ENCODE measurements at regions not wholly inside any gene's neighbourhood (a gene's known extent, or its start where the extent isn't known, plus 50 kb on each side); places are given as distances from the start of the nearest gene placed in this dataset.

DNA sequence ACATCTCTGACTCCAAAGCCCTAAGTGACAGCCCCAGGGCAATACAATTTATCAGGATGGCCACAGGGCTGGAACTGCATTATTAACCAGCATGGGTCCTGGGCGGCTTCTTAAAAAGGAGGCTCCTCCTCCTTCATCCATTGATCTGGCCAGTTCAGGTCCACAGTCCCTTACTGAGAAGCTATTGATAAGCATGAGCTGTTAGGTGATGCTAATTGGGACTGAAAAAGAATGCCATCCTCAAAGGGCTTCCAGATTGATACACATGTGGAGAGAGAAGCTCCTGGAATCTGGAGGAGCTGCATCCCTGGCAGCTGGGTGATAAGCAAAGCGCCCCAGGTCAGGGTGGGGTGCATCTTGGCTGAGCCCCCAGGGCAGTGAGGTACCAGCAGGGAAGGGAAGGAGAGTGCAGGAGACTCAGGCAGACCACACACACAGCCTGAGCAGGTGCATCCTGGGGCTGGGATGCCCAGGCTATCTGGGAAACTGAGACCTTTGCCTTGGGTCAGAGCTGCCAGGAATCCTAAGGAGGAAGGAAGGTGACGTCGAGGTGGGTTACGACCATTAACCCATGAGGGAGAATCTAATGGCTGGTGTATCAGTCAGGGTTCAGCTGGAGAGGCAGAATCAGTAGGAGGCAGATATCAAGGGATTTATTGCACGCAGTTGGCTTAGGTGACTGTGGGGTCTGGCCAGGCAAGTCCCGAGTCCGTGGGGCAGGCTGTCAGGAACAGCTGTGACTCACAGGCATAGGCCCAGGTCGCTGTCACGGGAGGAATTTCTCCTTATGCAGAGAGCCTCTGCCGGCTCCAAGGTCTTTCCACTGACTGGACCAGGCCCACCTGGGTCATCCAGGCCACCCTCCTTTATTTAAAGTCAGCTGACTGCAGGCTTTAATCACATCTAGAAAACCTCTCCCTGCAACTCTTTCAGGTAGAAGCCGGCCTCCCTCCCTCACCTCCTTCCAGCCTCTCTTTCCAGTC, 261.2 kb downstream of the BMP7 start:
- no peak for DNase-seq

DNA sequence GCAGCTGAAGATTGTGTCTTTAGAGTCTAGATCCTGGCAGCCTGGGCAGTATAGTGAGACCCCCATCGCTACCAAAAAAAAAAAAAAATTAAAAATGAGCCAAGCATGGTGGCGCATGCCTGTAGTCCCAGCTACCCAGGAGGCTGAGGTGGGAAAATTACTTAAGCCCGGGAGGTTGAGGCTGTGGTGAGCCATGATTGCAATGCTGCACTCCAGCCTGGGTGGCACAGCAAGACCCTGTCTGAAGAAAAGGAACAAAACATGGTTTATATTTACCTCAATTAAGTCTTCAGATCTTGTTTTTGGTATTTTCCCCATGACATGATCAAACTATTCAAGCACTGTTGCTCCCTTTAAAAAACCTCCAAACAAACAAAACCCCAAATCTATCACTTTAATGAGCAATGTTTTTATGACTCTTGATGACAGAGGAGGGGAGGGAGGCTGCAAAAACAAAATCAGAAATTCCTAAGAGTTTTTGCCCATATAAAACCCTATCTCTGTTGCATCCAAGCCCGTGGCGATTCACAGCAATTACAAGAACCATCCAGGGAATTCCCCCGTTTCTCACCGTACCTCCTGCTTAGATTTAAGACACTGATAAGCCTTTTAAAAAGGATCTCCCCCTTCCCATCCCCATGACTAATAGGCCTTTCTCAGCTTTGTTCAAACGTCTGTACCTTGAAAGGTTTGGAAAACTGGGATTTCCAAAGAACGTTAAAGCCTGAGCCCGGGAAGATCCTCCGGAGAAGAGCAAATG, 259.9 kb downstream of the BMP7 start:
- no peak for DNase-seq

DNA sequence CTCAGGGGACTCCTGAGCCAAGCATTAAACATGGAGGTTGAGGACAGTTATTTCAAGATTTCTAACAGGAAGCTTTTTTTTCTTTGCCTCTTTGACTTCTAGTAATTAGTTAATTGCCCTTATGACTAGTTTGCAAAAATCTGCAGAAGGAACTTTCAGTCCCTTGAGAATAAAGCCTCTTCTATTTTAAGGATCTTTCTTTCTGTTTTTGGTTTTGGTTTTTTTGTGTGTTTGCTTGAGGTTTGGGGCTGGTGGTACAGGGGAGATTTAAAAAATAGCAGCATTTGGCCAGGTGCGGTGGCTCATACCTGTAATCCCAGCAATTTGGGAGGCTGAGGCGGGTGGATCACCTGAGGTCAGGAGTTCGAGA, 259.3 kb downstream of the BMP7 start:
- DNase-seq, result no peak

DNA sequence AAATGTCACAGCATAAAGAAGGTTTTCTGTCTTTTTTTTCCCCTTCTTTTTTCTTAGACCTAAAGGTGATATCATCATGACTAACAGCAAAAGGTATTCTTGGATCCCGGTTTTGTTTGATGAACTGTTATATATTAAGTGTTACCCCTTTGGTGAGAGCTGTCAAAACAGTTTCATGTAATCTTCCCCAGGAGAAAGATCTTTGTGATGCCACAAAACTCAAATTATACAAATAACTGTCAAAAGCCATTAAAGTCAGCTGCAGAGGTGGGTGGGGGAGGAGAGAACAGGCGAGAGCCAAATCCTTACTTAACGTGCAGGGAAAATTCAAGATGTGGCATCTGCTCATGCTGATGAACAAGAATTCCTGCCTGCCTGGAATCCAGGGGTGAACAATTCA, 258.2 kb downstream of the BMP7 start:
- no peak for DNase-seq

DNA sequence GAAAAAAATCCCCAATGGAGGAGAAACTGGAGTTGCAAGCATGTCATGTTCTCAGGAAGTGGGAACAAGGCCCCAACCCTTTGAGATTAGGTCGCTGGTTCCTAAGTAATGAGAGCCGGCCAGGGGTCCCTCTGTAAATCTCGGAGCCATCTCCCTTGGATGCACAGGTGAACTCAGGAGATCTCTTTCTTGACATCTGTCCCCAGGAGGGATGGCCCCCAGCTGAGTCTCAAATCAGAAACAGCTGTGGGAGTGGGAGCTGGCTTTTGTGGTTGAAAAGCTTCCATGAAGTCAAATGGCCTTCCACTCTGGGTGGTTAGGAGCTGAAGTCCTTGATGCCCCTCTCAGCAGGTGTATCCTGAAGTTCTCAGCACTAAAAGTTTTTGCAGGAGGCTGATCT, 257.1 kb downstream of the BMP7 start:
- DNase-seq, result no peak

DNA sequence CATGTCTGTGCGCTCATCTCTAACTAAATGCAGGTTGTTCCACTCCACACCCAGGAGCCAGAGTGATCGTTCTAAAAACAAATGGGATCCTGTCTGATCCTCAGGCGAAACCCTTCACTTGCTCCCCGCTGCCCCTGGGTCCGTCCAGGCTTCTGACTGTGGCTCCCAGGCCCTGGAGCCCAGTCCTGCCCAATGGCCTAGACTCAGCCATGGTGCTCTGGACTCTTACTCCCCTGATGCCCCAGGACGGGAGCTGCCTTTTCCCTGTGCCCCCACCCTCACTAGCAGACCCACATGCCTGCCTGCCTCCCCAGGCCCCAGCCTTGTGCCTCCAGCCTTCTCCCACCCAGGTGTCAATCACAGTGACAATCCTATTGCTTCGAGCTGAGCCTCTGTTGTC, 256.7 kb downstream of the BMP7 start:
- no peak for DNase-seq

DNA sequence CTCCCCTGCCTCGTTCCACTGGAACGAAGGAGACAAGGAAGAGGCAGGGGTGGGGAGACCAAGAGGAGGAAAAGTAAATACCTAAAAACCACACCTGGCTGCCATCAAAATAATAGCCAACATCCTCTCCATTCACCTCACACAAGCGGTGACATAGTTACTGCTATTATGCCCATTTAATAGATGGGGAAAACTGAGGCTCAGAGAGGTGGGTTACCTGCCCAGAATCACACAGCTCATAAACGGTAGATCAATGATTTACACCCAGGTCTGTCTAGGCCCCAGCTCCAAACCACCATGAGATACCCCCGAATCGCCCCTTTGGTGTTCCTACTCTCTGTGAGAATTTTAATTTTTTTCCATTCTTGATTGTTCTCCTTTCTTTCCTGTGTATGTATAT, 253.8 kb downstream of the BMP7 start:
- DNase-seq, result no peak

DNA sequence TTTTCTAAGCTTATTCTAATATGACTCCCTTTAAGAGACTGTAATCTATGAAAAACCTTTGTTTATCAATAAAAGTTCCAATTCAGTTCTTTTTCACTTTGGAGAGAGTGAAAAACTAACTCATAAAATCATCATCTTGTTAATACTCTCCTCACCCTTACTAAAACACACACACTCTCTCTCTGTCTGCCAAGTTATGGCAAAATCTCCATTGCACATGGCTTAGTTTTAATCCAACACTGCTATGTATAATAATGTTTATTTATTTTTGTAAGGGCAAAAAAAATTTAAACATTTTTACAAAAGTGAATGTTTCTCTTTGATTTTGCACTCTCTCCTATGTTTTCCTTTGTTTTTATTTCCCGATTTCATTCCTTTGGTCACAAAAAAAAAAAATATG, 253.2 kb downstream of the BMP7 start:
- DNase-seq, result no peak

DNA sequence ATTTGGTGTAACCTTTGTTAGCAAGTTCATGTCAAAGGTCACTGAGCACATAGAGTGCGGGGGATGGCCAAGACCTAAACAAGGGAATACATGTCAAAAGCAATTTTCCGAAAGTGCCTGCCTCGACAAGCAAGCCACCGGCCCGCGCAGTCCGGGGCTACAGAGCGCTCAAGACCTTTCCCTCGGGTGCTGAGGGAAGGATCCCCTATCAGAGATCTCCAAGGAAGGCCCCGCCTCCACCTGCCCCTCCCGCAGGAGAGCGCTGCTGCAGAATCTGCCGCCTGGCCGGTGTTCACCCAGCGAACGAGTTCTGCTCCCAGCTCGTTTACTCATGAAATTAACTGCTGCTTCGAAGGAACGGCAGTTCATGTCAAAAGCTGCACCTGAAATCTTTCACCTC, 252.7 kb downstream of the BMP7 start:
- no peak for DNase-seq

DNA sequence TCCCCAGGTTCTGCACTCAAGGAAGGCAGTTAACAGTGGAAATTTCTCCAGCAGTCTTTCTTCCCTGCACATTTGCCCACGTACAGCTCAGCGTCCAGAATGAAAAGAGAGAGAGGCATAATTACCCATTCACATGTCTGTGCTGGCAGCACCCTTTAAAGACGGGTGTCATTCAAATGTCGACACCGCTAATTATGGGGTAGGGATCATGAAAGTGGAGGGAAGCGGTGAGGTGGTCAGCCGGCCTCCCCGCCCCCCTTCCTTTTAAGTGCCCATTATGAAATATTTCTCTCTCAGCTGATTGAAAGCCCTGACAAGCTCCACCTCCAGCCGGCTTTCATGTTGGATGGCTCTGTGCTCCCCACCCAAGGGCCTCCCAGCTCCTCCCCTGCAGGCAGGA, 246.1 kb downstream of the BMP7 start:
- no peak for DNase-seq

DNA sequence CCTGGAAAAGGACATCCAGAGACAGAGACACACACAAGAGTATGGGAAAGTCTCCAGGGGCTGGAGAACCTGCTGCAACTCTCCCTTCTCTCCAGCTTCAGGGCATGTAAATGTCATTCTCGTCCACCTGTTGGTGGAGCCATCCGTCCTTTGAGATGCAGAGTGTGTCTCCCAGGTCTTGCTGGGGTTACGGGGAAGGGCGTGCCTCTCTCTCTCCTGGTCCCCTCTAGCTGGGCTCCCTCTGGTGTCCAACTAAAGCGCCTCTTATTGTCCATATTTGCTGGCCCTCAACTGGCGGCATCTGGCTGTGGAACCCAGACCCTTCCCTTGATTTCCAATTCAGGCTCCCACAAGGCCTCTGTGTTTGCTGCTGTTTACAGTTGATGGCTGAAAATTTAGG, 244.1 kb downstream of the BMP7 start:
- DNase-seq, result no peak

DNA sequence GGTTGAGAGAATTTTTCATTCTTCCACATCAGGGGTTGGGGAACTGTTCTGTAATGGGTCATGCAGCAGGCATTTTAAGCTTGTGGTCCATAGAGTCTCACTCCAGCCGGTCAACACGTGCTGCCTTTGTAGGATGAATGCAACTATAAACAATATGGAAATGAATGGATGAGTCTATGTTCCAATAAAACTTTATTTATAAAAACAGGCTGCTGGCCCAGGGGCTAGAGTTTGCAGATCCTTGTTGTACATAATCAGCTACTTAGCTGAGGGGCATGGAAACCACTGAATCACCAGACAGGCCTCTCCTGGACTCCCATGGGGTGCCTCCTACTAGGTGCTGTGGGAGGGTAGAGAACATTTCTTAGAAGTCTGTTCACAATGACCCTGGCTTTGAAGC, 243.4 kb downstream of the BMP7 start:
- DNase-seq, result no peak

DNA sequence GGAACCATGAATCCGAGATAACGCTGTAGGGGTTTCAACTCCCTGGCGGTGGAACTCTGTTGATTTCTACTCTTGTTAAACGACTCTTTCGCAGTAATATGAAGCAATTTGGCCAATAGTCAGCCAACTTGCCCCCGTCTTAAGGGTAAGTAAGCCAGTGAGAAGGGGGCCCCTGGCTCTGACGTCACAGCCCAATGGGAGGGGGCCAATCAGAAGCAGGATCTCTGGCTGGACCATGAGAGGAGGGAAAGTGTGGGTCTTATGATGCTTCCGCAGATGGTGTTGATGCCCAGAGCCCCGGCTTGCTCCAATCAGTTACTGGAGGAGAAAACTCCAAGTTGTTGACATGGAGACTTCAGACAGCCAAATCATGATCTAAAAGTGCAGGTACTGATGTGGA, 242.4 kb downstream of the BMP7 start:
- DNase-seq, result no peak

DNA sequence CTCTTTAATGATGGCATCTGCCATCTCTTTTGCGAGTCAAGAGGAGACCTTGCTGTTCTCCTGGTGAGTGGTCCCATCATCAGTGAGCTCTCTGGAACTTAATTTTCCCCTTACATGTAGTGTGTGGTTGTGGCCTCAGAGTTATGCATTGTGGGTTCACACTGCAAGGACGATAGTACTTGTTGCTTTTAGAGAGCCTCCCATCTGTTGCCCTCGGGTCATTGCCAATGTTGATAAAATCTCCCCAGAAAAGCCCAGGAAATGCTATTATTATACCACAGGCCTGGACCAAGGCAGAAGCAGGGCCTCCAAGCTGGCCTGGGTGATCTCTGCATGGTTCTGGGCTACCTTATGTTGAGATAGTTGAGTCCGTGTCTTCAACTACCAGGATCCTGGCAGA, 241.6 kb downstream of the BMP7 start:
- DNase-seq, result no peak

DNA sequence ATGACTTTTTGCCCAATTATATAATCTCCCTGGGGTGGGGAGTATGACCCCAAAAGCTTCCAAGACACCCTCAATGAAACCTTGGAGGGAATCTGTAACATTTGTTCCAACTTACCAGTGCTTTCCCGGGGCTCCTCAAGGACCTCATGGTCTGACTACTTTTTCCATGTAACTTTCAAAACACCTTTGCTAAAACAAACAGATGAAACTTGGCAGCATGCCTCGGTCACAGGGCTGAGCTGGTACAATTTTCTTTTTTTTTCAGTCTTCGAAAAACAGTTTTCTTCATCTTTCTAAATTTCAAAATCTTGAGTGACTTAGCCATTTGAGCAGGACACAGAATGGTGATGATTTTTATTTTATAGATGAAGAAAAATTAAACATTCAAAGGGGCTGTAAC, 241.2 kb downstream of the BMP7 start:
- no peak for DNase-seq

DNA sequence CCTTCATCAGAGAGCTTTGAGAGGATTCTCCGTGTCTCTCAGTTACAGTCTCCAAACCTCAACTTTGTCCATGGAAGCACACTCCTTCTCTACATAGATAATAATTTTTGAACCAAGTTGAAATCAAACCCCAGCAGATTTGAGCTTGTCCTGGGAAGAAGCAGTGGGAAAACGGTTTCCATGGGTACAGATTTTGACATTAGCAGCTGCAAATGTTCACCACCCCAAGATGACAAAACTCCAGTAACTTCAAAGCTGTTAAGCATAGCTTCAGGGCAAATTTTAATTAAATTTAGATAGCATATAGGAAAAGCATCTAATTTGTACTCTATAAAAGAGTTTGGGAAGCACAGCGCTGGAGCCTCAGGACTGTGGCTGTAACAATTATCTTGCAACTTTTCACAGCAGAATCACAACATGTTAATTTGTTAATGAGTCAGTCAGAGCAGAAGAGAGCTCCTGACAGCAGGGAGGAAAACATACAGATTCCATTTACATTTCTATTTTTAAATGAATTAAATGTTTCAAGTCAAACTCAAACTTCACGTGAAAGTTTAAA, 240.7 kb downstream of the BMP7 start:
- DNase-seq, result no peak

DNA sequence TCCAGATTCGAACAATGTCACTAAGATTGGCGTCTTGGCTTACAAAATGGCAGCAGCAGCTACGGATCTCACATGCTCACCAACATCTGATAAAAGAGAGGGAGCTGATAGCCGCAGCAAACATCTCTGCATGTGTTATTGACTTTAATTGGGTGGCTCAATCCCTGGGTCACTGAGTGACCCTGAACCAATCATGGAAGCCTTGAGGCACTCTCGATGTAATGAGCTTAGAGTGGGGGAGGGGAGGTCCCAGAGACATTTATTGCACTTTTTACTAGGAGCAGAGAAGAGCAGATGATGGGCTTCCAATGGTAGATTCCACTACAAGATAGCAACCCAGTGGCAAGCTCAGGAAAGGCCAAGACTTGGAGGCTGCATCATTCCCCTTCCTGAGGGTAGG, 238.7 kb downstream of the BMP7 start:
- no peak for DNase-seq

DNA sequence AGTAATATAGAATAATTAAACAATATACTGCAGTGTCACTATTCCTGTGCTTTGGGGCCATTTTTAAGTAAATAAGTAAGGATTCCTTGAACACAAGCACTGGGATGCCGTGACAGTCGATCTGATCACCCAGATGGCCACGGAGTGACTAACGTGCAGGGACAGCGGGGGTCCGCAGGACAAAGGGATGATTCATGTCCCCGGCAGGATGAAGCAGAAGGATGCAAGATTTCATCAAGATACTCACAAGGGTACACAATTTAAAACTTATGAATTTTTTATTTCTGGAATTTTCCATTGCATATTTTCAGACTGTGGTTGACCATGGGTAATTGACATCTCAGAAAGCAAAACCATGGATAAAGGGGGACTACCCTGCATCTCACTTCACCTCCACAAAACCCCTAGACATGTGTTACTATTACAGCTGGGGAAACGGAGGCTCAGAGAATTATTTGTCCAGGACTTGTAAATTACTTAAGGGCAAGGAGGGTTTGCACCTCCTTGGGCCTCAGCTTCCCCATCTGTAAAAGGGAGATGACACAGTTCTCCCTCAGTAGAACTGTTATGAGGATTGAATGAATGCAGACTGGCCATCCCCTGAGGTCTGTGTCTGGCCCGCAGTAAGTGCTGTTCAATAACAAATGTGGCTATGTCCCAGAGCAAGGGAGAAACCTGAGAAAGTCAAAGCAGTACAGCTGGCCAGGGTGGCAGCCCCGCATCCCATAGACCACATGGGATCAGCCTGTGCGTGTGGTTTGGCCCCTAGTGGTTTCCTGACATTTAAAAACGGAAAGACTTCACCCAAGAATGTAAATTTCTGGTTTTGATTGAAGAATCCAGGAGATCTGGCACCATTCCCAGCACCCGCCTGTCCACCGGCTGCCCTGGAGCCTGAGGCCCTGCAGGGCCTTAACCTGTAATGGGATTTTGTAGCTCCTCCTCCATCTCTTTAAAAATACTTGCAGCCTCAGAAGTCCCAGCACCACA, 235.5 kb downstream of the BMP7 start:
- DNase-seq, result no peak

DNA sequence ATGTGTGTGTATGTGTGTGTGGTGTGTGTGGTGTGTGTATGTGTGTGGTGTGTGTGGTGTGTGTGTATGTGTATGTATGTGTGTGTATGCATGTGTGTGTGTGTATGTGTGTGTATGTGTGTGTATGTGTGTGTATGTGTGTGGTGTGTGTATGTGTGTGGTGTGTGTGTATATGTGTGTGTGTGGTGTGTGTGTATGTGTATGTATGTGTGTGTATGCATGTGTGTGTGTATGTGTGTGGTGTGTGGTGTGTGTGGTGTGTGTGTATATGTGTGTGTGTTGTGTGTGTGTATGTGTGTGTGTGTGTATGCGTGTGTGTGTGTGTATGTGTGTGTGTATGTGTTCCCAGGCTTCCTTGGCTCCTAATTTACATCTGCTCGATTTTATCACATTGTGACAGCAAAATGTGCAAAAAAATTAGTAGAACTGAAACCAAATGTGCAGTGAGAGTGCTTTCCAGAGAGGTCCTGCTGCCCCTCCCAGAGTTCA, 234.5 kb downstream of the BMP7 start:
- no peak for DNase-seq

DNA sequence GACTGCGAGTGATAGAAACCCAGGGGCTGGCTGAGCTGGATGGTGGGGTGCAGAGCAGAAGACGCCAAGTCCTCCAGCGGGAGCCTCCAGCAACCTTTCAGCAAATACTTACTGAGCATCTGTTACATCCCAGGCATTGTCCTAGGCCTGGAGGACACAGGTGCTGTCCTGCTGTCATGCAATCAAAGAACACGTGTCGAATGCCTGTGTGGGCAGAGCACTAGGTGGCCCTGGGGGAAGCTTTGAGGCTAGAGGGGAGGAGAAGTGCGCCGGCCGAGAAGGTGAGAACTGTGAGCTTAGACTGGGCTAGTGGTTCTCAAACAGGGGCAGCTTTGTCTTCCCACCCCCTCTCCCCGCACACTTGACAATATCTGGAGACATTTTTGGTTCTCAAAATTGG, 233.6 kb downstream of the BMP7 start:
- no peak for DNase-seq

DNA sequence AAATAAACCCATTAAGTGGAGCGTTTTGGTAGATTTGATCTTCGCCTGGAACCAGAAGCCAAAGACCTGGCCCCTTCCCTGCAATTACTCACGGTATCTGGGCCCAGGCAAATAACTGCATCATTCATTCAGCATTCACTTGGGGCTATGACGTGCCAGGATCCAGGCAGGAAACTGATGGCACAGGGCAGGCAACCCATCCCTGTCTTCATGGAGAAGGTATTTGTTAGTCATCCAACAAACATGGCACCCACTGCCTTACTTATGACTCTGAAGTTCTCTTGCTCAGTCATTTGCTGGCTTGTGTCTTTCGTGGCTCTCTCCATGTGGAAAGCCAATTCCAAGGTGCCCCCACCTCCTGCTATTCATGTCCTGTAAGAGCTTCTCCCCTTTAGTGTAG, 232.4 kb downstream of the BMP7 start:
- no peak for DNase-seq

DNA sequence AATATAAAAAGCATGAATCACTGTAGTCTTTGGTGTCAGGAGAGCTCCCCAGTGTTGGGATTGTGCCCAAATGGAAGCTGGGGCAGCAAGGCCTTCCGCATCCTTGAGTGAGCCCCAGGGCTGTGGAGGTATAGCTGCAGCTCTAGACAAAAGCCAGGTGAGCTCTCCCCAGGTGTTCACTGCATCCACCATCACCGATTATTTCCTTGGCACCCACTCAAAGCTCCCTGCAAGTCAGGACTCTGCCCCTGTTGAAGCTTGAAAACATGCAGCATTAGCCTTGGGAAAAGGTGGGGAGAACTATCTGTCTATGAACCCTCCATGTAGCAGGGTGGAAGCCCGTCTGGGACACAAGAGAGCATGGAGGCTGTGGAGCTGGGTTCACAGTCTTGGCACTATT, 228.8 kb downstream of the BMP7 start:
- no peak for DNase-seq

All from GF-D8 (cell line).